ENCODE measurements at regions not wholly inside any gene's neighbourhood (a gene's known extent, or its start where the extent isn't known, plus 50 kb on each side); places are given as distances from the start of the nearest gene placed in this dataset.

GRCh38 chr16:8203101-8203500, 387.2 kb downstream of the TMEM114 start:
- no peak for TF ChIP-seq CTCF (IDR thresholded peaks at IDR 0.05; ENCODE audit: insufficient read depth, low read length, poor library complexity, severe bottlenecking)
- TF ChIP-seq EZH2phosphoT487 (conservative IDR thresholded peaks at IDR 0.05; ENCODE audit: low read length), result no peak
